Subcutaneous abdominal adipose tissue (tissue), 5 donors: ENCODE measurements at regions not wholly inside any gene's neighbourhood (a gene's known extent, or its start where the extent isn't known, plus 50 kb on each side); places are given as distances from the start of the nearest gene placed in this dataset.

Experiments used
- H3K27ac ChIP-seq: one replicate; pipeline ENCODE4 v1.7.0; 2013; ENCODE audit warnings: low read depth, mild to moderate bottlenecking, inconsistent platforms, low read length, moderate library complexity
- H3K27me3 ChIP-seq, 5 donors: one replicate each; pipeline ENCODE4 v1.7.0; 2013; ENCODE audit warnings: low read length in 5 of 5, inconsistent platforms in 1 of 5; ENCODE audit not compliant: control insufficient read depth in 5 of 5, insufficient read depth in 4 of 5
- H3K36me3 ChIP-seq, 5 donors: one replicate each; pipeline ENCODE4 v1.7.0; 2013; ENCODE audit warnings: low read length in 5 of 5; ENCODE audit not compliant: control insufficient read depth in 5 of 5, insufficient read depth in 5 of 5
- H3K4me1 ChIP-seq, 5 donors: one replicate each; pipeline ENCODE4 v1.7.0; 2013; ENCODE audit warnings: low read length in 5 of 5, mild to moderate bottlenecking in 3 of 5, moderate library complexity in 1 of 5; ENCODE audit not compliant: control insufficient read depth in 5 of 5, insufficient read depth in 5 of 5
- H3K4me3 ChIP-seq, 5 donors: one replicate each; pipeline ENCODE4 v1.7.0; 2013; ENCODE audit warnings: low read length in 5 of 5, low read depth in 1 of 5
- H3K9ac ChIP-seq, 5 donors: one replicate each; pipeline ENCODE4 v1.7.0; 2013; ENCODE audit warnings: low read length in 5 of 5, mild to moderate bottlenecking in 4 of 5, moderate library complexity in 3 of 5
- H3K9me3 ChIP-seq, 5 donors: one replicate each; pipeline ENCODE4 v1.7.0; 2013; ENCODE audit warnings: low read length in 5 of 5; ENCODE audit not compliant: control insufficient read depth in 5 of 5
- donor health status: healthy.
- donor health status: healthy.
- donor health status: healthy.
- donor health status: healthy.
- donor health status: healthy.

DNA sequence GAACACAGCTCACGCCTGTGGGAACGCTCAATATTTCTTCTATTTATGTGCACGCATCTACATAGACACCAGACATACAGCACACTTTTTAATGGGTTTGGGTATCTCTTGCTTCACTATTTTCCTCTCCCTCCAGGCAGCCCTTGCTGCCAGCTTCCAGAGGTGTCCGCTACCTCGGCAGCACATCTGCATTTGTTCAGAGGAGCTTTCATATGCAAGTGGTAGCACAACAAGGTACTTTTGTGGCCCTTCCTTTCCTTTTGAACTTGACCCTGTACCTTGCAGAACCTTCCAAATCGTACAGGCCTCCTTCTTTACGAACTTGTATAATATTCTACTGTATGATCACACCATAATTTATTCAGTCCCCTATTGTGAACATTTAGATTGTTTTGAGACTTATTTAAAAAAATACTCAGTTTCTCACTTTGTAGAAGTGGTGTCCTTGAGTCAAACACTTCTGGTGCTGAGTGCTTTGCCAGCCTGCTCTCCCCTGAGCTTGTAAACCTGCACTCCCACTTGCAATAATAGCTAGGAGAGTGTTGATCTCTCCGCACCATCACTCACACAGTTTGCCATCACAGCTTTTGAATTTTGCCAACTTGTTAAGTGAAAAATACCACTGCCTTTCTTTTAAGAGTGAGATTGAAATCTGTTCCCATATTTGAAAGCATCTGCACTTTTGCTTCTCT lies 106.0 kb upstream of the ZNF32 start:
- Histone ChIP-seq H3K9me3 (no peaks in the 10 kb centered on the region), H3K36me3 (no peaks in the 10 kb centered on the region), H3K27ac (no peak overlapping the region), H3K27me3 (no peaks in the 10 kb centered on the region), H3K4me3 (no peak overlapping the region), H3K9ac (no peak overlapping the region), H3K4me1 (no peaks in the 10 kb centered on the region)

GRCh38 chr10:43753397-43754061 lies 104.8 kb upstream of the ZNF32 start:
- no peak overlapping the region for H3K9ac ChIP-seq
- no peaks in the 10 kb centered on the region for H3K36me3 ChIP-seq
- no peaks in the 10 kb centered on the region for H3K9me3 ChIP-seq
- H3K27me3 ChIP-seq, result no peaks in the 10 kb centered on the region
- H3K4me1 ChIP-seq, result no peaks in the 10 kb centered on the region
- no peak overlapping the region for H3K4me3 ChIP-seq
- H3K27ac ChIP-seq, result no peak overlapping the region

DNA sequence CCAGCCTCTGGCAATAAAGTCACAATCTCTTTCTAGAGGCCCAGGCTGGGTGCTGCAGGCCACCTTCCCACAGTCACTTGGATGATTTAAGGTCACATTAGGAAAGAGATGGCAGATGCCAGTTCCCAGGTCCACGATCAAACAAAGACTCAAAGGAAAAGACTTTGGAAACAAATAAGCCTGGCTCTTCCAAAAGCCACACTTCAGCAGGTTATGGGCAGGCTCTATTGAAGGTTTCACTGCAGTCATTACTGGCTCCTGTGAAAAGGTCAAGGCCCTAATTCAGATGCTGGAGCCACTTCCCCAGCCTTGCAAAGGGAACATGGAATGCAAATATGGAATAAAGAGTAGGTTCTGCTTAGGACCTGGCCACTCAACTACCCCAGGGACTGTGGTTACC lies 104.0 kb upstream of the ZNF32 start:
- H3K4me3 ChIP-seq, result no peak overlapping the region
- no peak overlapping the region for H3K9ac ChIP-seq
- H3K4me1 ChIP-seq, result no peaks in the 10 kb centered on the region
- no peaks in the 10 kb centered on the region for H3K9me3 ChIP-seq
- H3K27ac ChIP-seq, result no peak overlapping the region
- no peaks in the 10 kb centered on the region for H3K27me3 ChIP-seq
- no peaks in the 10 kb centered on the region for H3K36me3 ChIP-seq

- no peak overlapping the region for H3K9ac ChIP-seq
- no peak overlapping the region for H3K4me3 ChIP-seq
- no peaks in the 10 kb centered on the region for H3K27me3 ChIP-seq
- H3K36me3 ChIP-seq, result no peaks in the 10 kb centered on the region
- no peaks in the 10 kb centered on the region for H3K4me1 ChIP-seq
- H3K27ac ChIP-seq, result no peak overlapping the region
- no peaks in the 10 kb centered on the region for H3K9me3 ChIP-seq
Observed at GRCh38 chr10:43751646-43752045, 103.0 kb upstream of the ZNF32 start.

GRCh38 chr10:43749940-43750552 lies 101.4 kb upstream of the ZNF32 start:
- Histone ChIP-seq H3K4me1 (no peaks in the 10 kb centered on the region), H3K36me3 (no peaks in the 10 kb centered on the region), H3K27me3 (no peaks in the 10 kb centered on the region), H3K4me3 (no peak overlapping the region), H3K9me3 (no peaks in the 10 kb centered on the region), H3K9ac (no peak overlapping the region), H3K27ac (no peak overlapping the region)

DNA sequence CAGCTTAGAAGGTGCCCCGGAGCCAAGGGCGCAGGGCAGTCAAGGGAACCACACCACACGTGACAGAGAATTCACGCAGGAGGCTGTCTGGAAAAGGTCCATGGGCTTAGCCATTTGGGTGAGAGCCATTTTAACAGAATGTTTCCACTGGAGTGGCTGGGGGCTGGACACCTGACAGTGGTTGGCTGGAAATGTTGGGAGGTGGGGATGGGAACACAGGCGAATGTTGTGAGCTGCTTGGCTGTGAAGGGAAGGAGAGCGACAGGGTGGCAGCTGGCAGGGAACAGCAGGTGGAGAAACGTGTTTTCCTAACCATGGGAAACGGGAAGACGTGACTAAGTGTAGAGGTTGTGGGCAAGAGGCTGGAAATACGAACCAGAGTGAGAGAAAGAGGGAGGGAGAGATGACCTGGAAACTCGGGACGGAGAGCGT lies 100.5 kb upstream of the ZNF32 start:
- Histone ChIP-seq H3K36me3 (no peaks in the 10 kb centered on the region), H3K9me3 (no peaks in the 10 kb centered on the region), H3K27me3 (no peaks in the 10 kb centered on the region), H3K4me3 (no peak overlapping the region), H3K9ac (no peak overlapping the region), H3K27ac (no peak overlapping the region), H3K4me1 (no peaks in the 10 kb centered on the region)

GRCh38 chr10:43748560-43748959 lies 99.9 kb upstream of the ZNF32 start:
- Histone ChIP-seq H3K36me3 (no peaks in the 10 kb centered on the region), H3K4me3 (no peak overlapping the region), H3K9ac (no peak overlapping the region), H3K27me3 (no peaks in the 10 kb centered on the region), H3K27ac (no peak overlapping the region), H3K4me1 (no peaks in the 10 kb centered on the region), H3K9me3 (no peaks in the 10 kb centered on the region)

- Histone ChIP-seq H3K36me3 (no peaks in the 10 kb centered on the region), H3K4me1 (no peaks in the 10 kb centered on the region), H3K27ac (no peak overlapping the region), H3K27me3 (no peaks in the 10 kb centered on the region), H3K9me3 (no peaks in the 10 kb centered on the region), H3K9ac (no peak overlapping the region), H3K4me3 (no peak overlapping the region)
Observed at GRCh38 chr10:43746906-43747305, 98.2 kb upstream of the ZNF32 start.

DNA sequence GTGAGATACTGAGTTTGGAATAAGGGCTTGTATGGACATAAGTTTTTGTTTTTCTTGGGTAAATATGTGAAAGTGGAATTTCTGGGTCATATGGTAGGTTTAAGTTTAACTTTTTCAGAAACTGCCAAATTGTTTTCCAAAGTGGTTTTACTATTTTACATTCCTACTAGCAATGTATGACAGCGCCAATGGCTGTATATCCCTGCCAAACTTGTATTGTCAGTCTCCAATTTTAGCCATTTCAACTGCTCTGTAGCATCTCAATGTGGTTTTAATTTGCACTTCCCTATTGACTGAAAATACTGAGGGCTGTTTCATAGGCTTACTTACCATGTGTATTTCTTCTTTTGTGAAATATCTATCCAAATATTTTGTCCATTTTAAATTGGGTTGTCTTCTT lies 90.5 kb upstream of the ZNF32 start:
- Histone ChIP-seq H3K4me1 (no peaks in the 10 kb centered on the region), H3K27me3 (no peaks in the 10 kb centered on the region), H3K9me3 (no peaks in the 10 kb centered on the region), H3K4me3 (no peak overlapping the region), H3K9ac (no peak overlapping the region), H3K36me3 (no peaks in the 10 kb centered on the region), H3K27ac (no peak overlapping the region)

DNA sequence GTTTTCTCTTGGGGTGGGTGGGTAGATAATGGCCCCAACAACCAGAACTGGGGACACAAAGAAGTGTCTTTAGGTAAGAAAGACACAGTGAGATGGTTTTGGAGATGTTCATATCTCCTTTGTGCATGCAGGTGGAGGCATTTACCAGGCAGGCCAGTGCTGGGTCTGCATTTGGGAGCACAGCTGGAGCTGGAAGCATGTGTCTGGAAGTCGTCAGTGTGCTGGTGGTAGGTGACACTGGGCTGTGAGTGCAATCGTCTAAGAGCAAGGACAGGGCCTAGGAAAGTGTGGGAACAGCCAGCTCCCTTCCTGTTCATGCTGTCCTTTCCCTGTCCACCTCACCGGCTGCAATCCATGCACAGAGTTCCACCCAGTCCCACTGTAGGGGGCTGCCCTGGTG lies 88.3 kb upstream of the ZNF32 start:
- H3K4me3 ChIP-seq, result no peak overlapping the region
- H3K27ac ChIP-seq, result no peak overlapping the region
- H3K9ac ChIP-seq, result no peak overlapping the region
- no peaks in the 10 kb centered on the region for H3K9me3 ChIP-seq
- no peaks in the 10 kb centered on the region for H3K36me3 ChIP-seq
- H3K4me1 ChIP-seq, result no peaks in the 10 kb centered on the region
- H3K27me3 ChIP-seq, result no peaks in the 10 kb centered on the region
